Kidney epithelial cell (primary cell): ENCODE measurements at regions not wholly inside any gene's neighbourhood (a gene's known extent, or its start where the extent isn't known, plus 50 kb on each side); places are given as distances from the start of the nearest gene placed in this dataset.
"Not testable (repeated sequence)": the region's sequence is repeated elsewhere in the genome, so short reads cannot be mapped to it uniquely, and the experiment has no call there.

Source experiments
- DNase-seq: peaks from one replicate; pipeline ENCODE4 v3.0.0-alpha.2; 2010; ENCODE audit warnings: low read depth
- H3K27me3 ChIP-seq: 2 replicates; pipeline ENCODE4 v1.6.0; 2011; ENCODE audit warnings: low read length; ENCODE audit not compliant: control insufficient read depth, insufficient read depth
- H3K36me3 ChIP-seq: 2 replicates; pipeline ENCODE4 v1.5.1; 2011; ENCODE audit warnings: low read length; ENCODE audit not compliant: control insufficient read depth, insufficient read depth
- H3K4me3 ChIP-seq: 2 replicates; pipeline ENCODE4 v1.5.1; 2011; ENCODE audit warnings: low read depth, mild to moderate bottlenecking, control low read depth, low read length
- TF ChIP-seq, protein P1 (sequence below): IDR thresholded peaks from 2 replicates; pipeline ENCODE4 v1.5.1; 2011; ENCODE audit warnings: mild to moderate bottlenecking, moderate library complexity, low read length, control low read depth, inconsistent platforms; ENCODE audit not compliant: insufficient read depth, poor library complexity, severe bottlenecking

DNA sequence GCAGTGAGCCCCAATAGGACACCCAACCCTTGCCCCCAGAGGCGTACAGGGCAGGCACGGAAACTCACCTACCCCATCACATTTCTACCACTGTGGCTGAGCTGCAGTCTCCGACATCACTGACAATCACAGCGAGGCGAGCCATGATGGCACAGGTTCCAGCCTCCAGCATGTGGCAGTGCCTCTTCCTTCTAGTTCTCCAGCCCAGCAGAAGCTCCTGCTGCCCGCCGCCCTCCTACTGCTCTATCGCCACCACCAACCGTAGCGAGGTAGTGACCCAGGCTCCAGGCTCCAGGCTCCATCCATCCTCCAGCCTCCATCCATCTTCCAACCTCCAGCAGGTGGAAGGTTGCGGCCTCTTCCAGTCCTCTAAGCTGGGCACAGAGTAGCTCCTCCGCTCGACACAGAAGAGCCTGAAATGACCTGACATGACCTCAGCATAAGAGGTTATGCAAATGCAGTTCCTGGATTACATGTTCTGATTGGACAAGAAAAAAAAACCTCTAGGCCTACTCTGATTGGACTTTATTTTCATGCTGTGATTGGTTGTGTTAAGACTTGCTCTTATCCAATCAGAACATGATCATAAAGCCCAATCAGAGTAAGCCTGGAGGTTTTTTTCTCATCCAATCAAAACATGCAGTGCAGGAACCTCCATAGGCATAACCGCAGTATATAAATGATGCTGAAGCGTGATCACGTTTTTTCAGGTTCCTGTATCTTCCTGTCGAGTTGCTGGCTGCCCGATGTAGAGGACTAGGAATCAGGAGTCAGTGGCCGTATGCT lies 438.9 kb upstream of the ZNF337 start:
- DNase-seq = no peak
- no peak overlapping the region for H3K4me3 ChIP-seq
- TF ChIP-seq, protein P1, sequence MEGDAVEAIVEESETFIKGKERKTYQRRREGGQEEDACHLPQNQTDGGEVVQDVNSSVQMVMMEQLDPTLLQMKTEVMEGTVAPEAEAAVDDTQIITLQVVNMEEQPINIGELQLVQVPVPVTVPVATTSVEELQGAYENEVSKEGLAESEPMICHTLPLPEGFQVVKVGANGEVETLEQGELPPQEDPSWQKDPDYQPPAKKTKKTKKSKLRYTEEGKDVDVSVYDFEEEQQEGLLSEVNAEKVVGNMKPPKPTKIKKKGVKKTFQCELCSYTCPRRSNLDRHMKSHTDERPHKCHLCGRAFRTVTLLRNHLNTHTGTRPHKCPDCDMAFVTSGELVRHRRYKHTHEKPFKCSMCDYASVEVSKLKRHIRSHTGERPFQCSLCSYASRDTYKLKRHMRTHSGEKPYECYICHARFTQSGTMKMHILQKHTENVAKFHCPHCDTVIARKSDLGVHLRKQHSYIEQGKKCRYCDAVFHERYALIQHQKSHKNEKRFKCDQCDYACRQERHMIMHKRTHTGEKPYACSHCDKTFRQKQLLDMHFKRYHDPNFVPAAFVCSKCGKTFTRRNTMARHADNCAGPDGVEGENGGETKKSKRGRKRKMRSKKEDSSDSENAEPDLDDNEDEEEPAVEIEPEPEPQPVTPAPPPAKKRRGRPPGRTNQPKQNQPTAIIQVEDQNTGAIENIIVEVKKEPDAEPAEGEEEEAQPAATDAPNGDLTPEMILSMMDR = no peak
- H3K27me3 ChIP-seq = no peaks in the 10 kb centered on the region
- no peaks in the 10 kb centered on the region for H3K36me3 ChIP-seq

DNA sequence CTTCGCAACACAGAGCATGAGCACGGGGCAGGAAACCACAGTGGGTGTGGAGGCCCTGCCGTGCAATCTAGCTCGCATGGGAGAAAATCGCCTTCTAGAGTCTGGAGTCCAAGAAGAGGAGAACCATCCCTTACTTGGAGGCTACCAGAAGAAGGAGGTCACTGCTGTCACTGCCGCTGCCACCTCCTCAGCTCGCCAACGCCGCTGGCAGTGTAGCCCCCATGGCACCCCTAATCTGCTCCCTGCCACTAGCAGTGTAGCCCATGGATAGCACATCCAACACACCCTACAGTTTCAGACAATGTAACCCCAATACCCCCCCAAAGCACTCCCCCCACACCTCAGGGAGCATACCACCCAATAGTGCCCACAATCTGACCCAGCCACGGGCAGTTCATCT lies 438.0 kb upstream of the ZNF337 start:
- TF ChIP-seq, protein P1 = no peak
- no peak for DNase-seq
- no peaks in the 10 kb centered on the region for H3K27me3 ChIP-seq
- no peak overlapping the region for H3K4me3 ChIP-seq
- no peaks in the 10 kb centered on the region for H3K36me3 ChIP-seq

- not testable (repeated sequence) for H3K4me3 ChIP-seq, DNase-seq, H3K27me3 ChIP-seq, H3K36me3 ChIP-seq
Measured at GRCh38 chr20:26133794-26134193, 437.1 kb upstream of the ZNF337 start.

GRCh38 chr20:26120920-26121319 lies 424.3 kb upstream of the ZNF337 start:
- not testable (repeated sequence) for DNase-seq, H3K36me3 ChIP-seq, H3K4me3 ChIP-seq, H3K27me3 ChIP-seq

DNA sequence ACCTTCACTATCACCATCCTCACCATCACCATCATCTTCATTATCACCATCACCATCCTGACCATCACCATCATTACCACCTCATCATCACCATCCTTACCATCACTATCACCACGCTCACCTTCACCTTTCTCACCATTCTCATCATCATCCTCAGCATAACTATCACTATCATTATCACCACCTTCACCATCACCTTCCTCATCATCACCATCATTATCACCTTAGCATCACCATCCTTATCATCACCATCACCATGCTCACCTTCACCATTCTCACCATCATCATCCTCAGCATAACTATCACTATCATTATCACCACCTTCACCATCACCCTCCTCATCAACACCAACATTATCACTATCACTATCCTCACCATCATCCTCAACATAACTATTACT lies 397.8 kb upstream of the ZNF337 start:
- H3K36me3 ChIP-seq, H3K4me3 ChIP-seq, DNase-seq, H3K27me3 ChIP-seq: not testable (repeated sequence)

DNA sequence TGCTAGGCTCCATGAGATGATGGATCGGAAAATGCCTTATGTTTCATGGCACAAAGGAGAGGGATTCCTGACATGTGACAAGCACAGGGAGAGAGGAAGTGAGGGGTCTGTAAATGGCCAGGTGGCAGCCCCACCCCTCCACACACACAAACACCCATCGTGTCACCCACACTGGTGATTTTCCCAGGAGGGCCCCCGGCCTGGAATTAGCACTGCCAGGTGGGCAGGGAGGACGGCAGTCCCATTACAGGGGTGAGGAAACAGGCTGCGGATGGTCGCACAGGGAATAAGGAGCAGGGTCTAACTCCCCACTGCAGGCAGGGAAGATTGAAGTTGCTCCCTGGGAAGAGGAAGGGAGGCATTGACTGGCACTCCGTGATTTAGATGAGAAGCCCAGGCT lies 395.3 kb upstream of the ZNF337 start:
- not testable (repeated sequence) for H3K27me3 ChIP-seq, DNase-seq, H3K4me3 ChIP-seq, H3K36me3 ChIP-seq

- not testable (repeated sequence) for H3K27me3 ChIP-seq, DNase-seq, H3K36me3 ChIP-seq, H3K4me3 ChIP-seq
Measured at GRCh38 chr20:26086195-26086594, 389.5 kb upstream of the ZNF337 start.

GRCh38 chr20:26073972-26074371 lies 377.3 kb upstream of the ZNF337 start:
- H3K4me3 ChIP-seq, H3K27me3 ChIP-seq, DNase-seq, H3K36me3 ChIP-seq: not testable (repeated sequence)

- H3K36me3 ChIP-seq, DNase-seq, H3K4me3 ChIP-seq, H3K27me3 ChIP-seq: not testable (repeated sequence)
Measured at GRCh38 chr20:26059324-26059723, 362.7 kb upstream of the ZNF337 start.

- not testable (repeated sequence) for DNase-seq
Measured at GRCh38 chr20:26058446-26058845, 361.8 kb upstream of the ZNF337 start.

DNA sequence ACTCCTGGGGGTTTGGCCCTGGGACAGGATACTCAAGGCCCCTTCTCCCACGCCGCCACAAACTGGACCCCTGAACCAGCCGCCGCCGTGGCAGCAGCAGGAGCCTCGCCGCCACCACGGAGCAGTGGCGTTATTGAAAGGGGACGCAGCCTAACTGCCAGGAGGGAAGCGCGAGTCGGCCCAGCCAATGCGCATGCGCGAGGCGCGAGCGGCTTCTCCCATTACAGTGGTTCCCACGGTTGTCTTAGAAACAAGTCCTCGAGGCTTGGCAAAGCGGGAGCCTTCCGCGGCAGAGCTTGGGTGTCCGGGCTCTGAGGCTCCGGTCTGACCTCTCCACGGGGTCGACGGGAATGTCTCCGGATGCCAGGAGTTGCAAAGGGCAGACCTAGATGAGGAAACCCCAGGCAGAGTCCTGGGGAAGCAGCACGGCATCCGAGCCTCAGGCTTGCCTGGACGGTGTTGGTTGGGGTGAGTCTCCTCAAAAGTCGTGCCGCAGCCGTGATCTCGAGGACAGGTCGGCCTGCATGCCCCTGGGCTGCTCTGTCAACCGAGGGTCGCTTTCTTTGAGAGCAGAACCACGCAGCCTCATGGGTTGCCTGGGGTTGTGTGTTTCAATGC lies 360.6 kb upstream of the ZNF337 start:
- H3K27me3 ChIP-seq, H3K36me3 ChIP-seq, H3K4me3 ChIP-seq, DNase-seq: not testable (repeated sequence)

More at GRCh38 chr20:26058446-26058845, 361.8 kb upstream of the ZNF337 start:
- H3K27me3 ChIP-seq, H3K4me3 ChIP-seq, H3K36me3 ChIP-seq: not testable (repeated sequence)

GRCh38 chr20:26025792-26026191 lies 329.1 kb upstream of the ZNF337 start:
- DNase-seq, H3K36me3 ChIP-seq, H3K27me3 ChIP-seq, H3K4me3 ChIP-seq: not testable (repeated sequence)

GRCh38 chr20:26010942-26011276 lies 314.3 kb upstream of the ZNF337 start:
- not testable (repeated sequence) for H3K36me3 ChIP-seq, H3K4me3 ChIP-seq, H3K27me3 ChIP-seq, DNase-seq
